ENCODE measurements at regions not wholly inside any gene's neighbourhood (a gene's known extent, or its start where the extent isn't known, plus 50 kb on each side); places are given as distances from the start of the nearest gene placed in this dataset.

DNA sequence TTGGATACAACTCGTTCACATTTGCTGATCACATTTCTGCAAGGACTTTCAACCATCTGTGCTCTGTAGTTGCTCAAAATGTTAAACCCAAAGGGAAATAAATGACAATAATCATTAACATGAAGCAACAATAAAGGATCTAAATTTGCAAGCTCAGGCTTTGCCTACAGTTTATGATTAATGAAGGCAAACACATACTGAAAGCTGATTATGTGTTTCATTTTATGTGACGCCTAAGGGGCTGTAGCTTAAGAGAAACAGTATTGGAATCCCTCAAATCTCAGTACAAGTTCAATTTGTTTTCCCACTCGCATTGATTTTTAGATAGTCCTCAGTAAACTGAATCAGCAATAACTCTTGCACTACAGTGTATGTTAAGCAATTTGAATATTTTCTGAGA is 160.3 kb upstream of the FSIP2 start:
- Histone ChIP-seq H2AFZ (ENCODE audit: low read depth) (no peak overlapping the region), H3F3A (replicated peaks; ENCODE audit: insufficient read depth) (no peaks in the 10 kb centered on the region), H3K4me3 (ENCODE audit: low read depth in 2 of 2, low read length in 1 of 2) (no peak overlapping the region), H3K79me2 (ENCODE audit: insufficient read depth) (no peaks in the 10 kb centered on the region), H3K27ac (ENCODE audit: low read depth in 2 of 2, low read length in 1 of 2) (no peak overlapping the region), H3K4me1 (ENCODE audit: control insufficient read depth in 1 of 2, insufficient read depth in 2 of 2, low read depth in 1 of 2, low read length in 1 of 2) (no peaks in the 10 kb centered on the region), H3K9ac (no peak overlapping the region), H3K27me3 (ENCODE audit: insufficient read depth) (no peaks in the 10 kb centered on the region), H4K20me1 (ENCODE audit: insufficient read depth) (no peaks in the 10 kb centered on the region), H3K36me3 (replicated peaks in 1 of 2; ENCODE audit: control insufficient read depth in 1 of 2, insufficient read depth in 2 of 2, low read length in 1 of 2) (no peaks in the 10 kb centered on the region), H3K9me2 (no peaks in the 10 kb centered on the region), H3K4me2 (no peak overlapping the region), H3K9me3 (no peaks in the 10 kb centered on the region)
- WGBS (ENCODE audit: low lambda C conversion rate) = 63% methylated on average over 3 of the region's 3 CpGs
- CTCF ChIA-PET = no interaction called here
- TF ChIP-seq RFX5 (IDR thresholded peaks at IDR 0.05; ENCODE audit: low read length) = no peak
- no peak for TF ChIP-seq FOSL2 (IDR thresholded peaks at IDR 0.05; ENCODE audit: borderline replicate concordance, low read depth)
- TF ChIP-seq POLR2AphosphoS5 (IDR thresholded peaks at IDR 0.05; ENCODE audit: low read depth, low read length) = no peak
- no peak for TF ChIP-seq SMC3 (IDR thresholded peaks at IDR 0.05; ENCODE audit: low read depth, low read length)
- no peak for TF ChIP-seq EP300 (IDR thresholded peaks at IDR 0.05; ENCODE audit: borderline replicate concordance in 1 of 2, low read depth in 1 of 2, low read length in 1 of 2)
- TF ChIP-seq USF2 (IDR thresholded peaks at IDR 0.05; ENCODE audit: borderline replicate concordance, low read depth, low read length) = no peak
- no peak for TF ChIP-seq EZH2phosphoT487 (IDR thresholded peaks at IDR 0.05; ENCODE audit: borderline replicate concordance, low read depth)
- TF ChIP-seq CTCF (IDR thresholded peaks at IDR 0.05) = no peak
- TF ChIP-seq ELF1 (IDR thresholded peaks at IDR 0.05) = no peak
- no peak for TF ChIP-seq RXRA (IDR thresholded peaks at IDR 0.05; ENCODE audit: borderline replicate concordance, low read depth)
- TF ChIP-seq FOXJ3 (CRISPR knock-in tag; IDR thresholded peaks at IDR 0.05) = no peak
- TF ChIP-seq, protein P1, sequence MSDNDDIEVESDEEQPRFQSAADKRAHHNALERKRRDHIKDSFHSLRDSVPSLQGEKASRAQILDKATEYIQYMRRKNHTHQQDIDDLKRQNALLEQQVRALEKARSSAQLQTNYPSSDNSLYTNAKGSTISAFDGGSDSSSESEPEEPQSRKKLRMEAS (IDR thresholded peaks at IDR 0.05; ENCODE audit: low read depth) = no peak
- no peak for TF ChIP-seq TCF12 (IDR thresholded peaks at IDR 0.05)
- TF ChIP-seq RAD21 (IDR thresholded peaks at IDR 0.05; ENCODE audit: low read length) = no peak
- TF ChIP-seq, protein P2, sequence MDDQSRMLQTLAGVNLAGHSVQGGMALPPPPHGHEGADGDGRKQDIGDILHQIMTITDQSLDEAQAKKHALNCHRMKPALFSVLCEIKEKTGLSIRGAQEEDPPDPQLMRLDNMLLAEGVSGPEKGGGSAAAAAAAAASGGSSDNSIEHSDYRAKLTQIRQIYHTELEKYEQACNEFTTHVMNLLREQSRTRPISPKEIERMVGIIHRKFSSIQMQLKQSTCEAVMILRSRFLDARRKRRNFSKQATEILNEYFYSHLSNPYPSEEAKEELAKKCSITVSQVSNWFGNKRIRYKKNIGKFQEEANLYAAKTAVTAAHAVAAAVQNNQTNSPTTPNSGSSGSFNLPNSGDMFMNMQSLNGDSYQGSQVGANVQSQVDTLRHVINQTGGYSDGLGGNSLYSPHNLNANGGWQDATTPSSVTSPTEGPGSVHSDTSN (IDR thresholded peaks at IDR 0.05) = no peak
- POLR2A ChIA-PET = no interaction called here
- DNase-seq = no peak
